Neuronal stem cell (in vitro differentiated cells): ENCODE measurements at regions not wholly inside any gene's neighbourhood (a gene's known extent, or its start where the extent isn't known, plus 50 kb on each side); places are given as distances from the start of the nearest gene placed in this dataset.
"Not testable (repeated sequence)": the region's sequence is repeated elsewhere in the genome, so short reads cannot be mapped to it uniquely, and the experiment has no call there.

ENCODE experiments used
- DNase-seq: peaks from one replicate; pipeline ENCODE4 v3.0.0-alpha.2; 2013; ENCODE audit warnings: low spot score
- H2AFZ ChIP-seq: one replicate; pipeline ENCODE4 v1.6.1; 2013; ENCODE audit warnings: mild to moderate bottlenecking, low read length, inconsistent platforms
- H2AK5ac ChIP-seq: 2 replicates; pipeline ENCODE4 v1.6.1; 2013; ENCODE audit warnings: low read depth, mild to moderate bottlenecking, inconsistent platforms, low read length, moderate library complexity, mixed read lengths
- H2BK120ac ChIP-seq: 2 replicates; pipeline ENCODE4 v1.6.1; 2013; ENCODE audit warnings: low read depth, mild to moderate bottlenecking, inconsistent platforms, low read length, moderate library complexity, mixed read lengths
- H2BK12ac ChIP-seq: one replicate; pipeline ENCODE4 v1.6.1; 2013; ENCODE audit warnings: low read length, inconsistent platforms
- H2BK15ac ChIP-seq: 2 replicates; pipeline ENCODE4 v1.6.1; 2013; ENCODE audit warnings: mild to moderate bottlenecking, low read length, inconsistent platforms, mixed read lengths
- H2BK5ac ChIP-seq: one replicate; pipeline ENCODE4 v1.6.1; 2013; ENCODE audit warnings: inconsistent platforms, mild to moderate bottlenecking, low read length, moderate library complexity
- H3K14ac ChIP-seq: one replicate; pipeline ENCODE4 v1.6.1; 2013; ENCODE audit warnings: low read length, inconsistent platforms
- H3K18ac ChIP-seq: 2 replicates; pipeline ENCODE4 v1.6.1; 2013; ENCODE audit warnings: low read length, inconsistent platforms
- H3K23ac ChIP-seq: 2 replicates; pipeline ENCODE4 v1.6.1; 2013; ENCODE audit warnings: low read depth, mild to moderate bottlenecking, mixed read lengths, low read length, inconsistent platforms; ENCODE audit not compliant: poor library complexity
- H3K27ac ChIP-seq: replicated peaks from 3 replicates; pipeline ENCODE4 v1.5.1; 2013; ENCODE audit warnings: low read length, inconsistent platforms
- H3K27me3 ChIP-seq, 3 experiments: 2 replicates each; pipeline ENCODE4 v1.6.1; 2013; ENCODE audit warnings: low read length in 3 of 3, mild to moderate bottlenecking in 2 of 3, inconsistent platforms in 1 of 3, low read depth in 1 of 3, mixed read lengths in 1 of 3, moderate library complexity in 1 of 3; ENCODE audit not compliant: control insufficient read depth in 3 of 3, insufficient read depth in 3 of 3
- H3K36me3 ChIP-seq, 2 donors: replicated peaks in 1 of 2; 2 replicates each; pipeline ENCODE4 v1.6.1; 2013; ENCODE audit warnings: low read length in 2 of 2; ENCODE audit not compliant: control insufficient read depth in 2 of 2, insufficient read depth in 2 of 2
- H3K4ac ChIP-seq: 2 replicates; pipeline ENCODE4 v1.6.1; 2013; ENCODE audit warnings: inconsistent platforms, mild to moderate bottlenecking, low read length, moderate library complexity
- H3K4me1 ChIP-seq, 2 donors: 1 replicate in 1 of 2; 2 replicates in 1 of 2; pipeline ENCODE4 v1.6.1; 2013; ENCODE audit warnings: low read length in 2 of 2, low read depth in 1 of 2; ENCODE audit not compliant: control insufficient read depth in 2 of 2, insufficient read depth in 1 of 2
- H3K4me2 ChIP-seq: one replicate; pipeline ENCODE4 v1.6.1; 2013; ENCODE audit warnings: mild to moderate bottlenecking, low read length, inconsistent platforms; ENCODE audit not compliant: insufficient read depth, poor library complexity, severe bottlenecking
- H3K4me3 ChIP-seq, 2 donors: 2 replicates each; pipeline ENCODE4 v1.5.1; 2013; ENCODE audit warnings: low read length in 2 of 2, mild to moderate bottlenecking in 2 of 2, inconsistent platforms in 1 of 2, moderate library complexity in 1 of 2
- H3K79me1 ChIP-seq: one replicate; pipeline ENCODE4 v1.6.1; 2013; ENCODE audit warnings: low read depth, mild to moderate bottlenecking, inconsistent platforms, low read length, moderate library complexity
- H3K9ac ChIP-seq: one replicate; pipeline ENCODE4 v1.6.1; 2013; ENCODE audit warnings: mild to moderate bottlenecking, low read depth, low read length, inconsistent platforms; ENCODE audit not compliant: poor library complexity
- H3K9me3 ChIP-seq, 2 donors: replicated peaks in 1 of 2; 2 replicates each; pipeline versions ENCODE3 to v1.6.1; 2013; ENCODE audit warnings: low read length in 2 of 2, mild to moderate bottlenecking in 2 of 2, inconsistent platforms in 1 of 2, low read depth in 1 of 2, mixed read lengths in 1 of 2, moderate library complexity in 1 of 2; ENCODE audit not compliant: control insufficient read depth in 2 of 2, insufficient read depth in 1 of 2
- H4K8ac ChIP-seq: one replicate; pipeline ENCODE4 v1.6.1; 2013; ENCODE audit warnings: low read depth, mild to moderate bottlenecking, inconsistent platforms, low read length, moderate library complexity
- H4K91ac ChIP-seq: one replicate; pipeline ENCODE4 v1.6.1; 2013; ENCODE audit warnings: low read length, low read depth, mild to moderate bottlenecking, inconsistent platforms; ENCODE audit not compliant: poor library complexity
- WGBS, 2 donors: extraction: QIAGEN DNeasy Blood & Tissue Kit; methylation state at CpG; one replicate each; pipeline ENCODE4 v1.1.7; 2013; ENCODE audit warnings: missing lambda C conversion rate in 2 of 2, mixed read lengths in 1 of 2; ENCODE audit not compliant: insufficient read length in 2 of 2, insufficient replicate concordance in 1 of 2; ENCODE audit errors: extremely low coverage in 2 of 2; 5-methylcytosine and 5-hydroxymethylcytosine counted together

- Histone ChIP-seq H4K91ac (no peak overlapping the region), H2AK5ac (no peak overlapping the region), H3K9me3 (peaks cover 2 to 3% of the 10 kb centered on the region in 2 donors), H2BK15ac (no peak overlapping the region), H2BK12ac (no peak overlapping the region), H3K9ac (no peak overlapping the region), H3K23ac (no peak overlapping the region), H3K4me2 (no peak overlapping the region), H2BK5ac (no peak overlapping the region), H3K14ac (no peak overlapping the region), H3K4me1 (peaks cover 0 to 2% of the 10 kb centered on the region in 2 donors), H3K4ac (no peak overlapping the region), H3K27ac (no peak overlapping the region), H3K79me1 (no peaks in the 10 kb centered on the region), H3K4me3 (no peak overlapping the region), H3K36me3 (no peaks in the 10 kb centered on the region), H3K18ac (no peak overlapping the region), H2AFZ (peak overlapping the region; percentile 10), H4K8ac (no peak overlapping the region), H3K27me3 (no peaks in the 10 kb centered on the region), H2BK120ac (no peak overlapping the region)
- no CpG with 5 or more reads among the region's 2 CpGs for WGBS, 2 donors
- no peak for DNase-seq
Measured at GRCh38 chr3:110521019-110521418, 550.6 kb upstream of the NECTIN3 start.

- H2BK12ac ChIP-seq, H2BK15ac ChIP-seq, H3K36me3 ChIP-seq, H3K4me3 ChIP-seq, DNase-seq, H3K9me3 ChIP-seq, H3K79me1 ChIP-seq, H4K8ac ChIP-seq, H3K27me3 ChIP-seq, H2BK120ac ChIP-seq, H3K4ac ChIP-seq, H3K18ac ChIP-seq, H3K23ac ChIP-seq, H3K14ac ChIP-seq, H3K4me2 ChIP-seq, H3K9ac ChIP-seq, H2AK5ac ChIP-seq, H3K27ac ChIP-seq, H4K91ac ChIP-seq, H2AFZ ChIP-seq, H3K4me1 ChIP-seq, H2BK5ac ChIP-seq: not testable (repeated sequence)
- WGBS, 2 donors, result no CpG with 5 or more reads among the region's 6 CpGs
Measured at GRCh38 chr3:110525558-110526064, 546.0 kb upstream of the NECTIN3 start.

GRCh38 chr3:110526777-110527727 lies 544.6 kb upstream of the NECTIN3 start:
- H2AK5ac ChIP-seq, result no peak overlapping the region

More at GRCh38 chr3:110526777-110527727, 544.6 kb upstream of the NECTIN3 start:
- Histone ChIP-seq H3K79me1 (no peaks in the 10 kb centered on the region), H3K4ac (no peak overlapping the region), H3K4me1 (peaks cover 5 to 6% of the 10 kb centered on the region in 2 donors), H3K4me3 (no peak overlapping the region), H3K9me3 (peaks cover 2 to 5% of the 10 kb centered on the region in 2 donors), H2AFZ (peak overlapping the region; percentile 12), H2BK120ac (no peak overlapping the region), H2BK15ac (no peak overlapping the region), H2BK12ac (no peak overlapping the region), H3K27me3 (no peaks in the 10 kb centered on the region), H3K36me3 (no peaks in the 10 kb centered on the region), H3K9ac (no peak overlapping the region), H3K18ac (no peak overlapping the region), H4K8ac (no peak overlapping the region), H2BK5ac (no peak overlapping the region), H3K23ac (no peak overlapping the region), H3K27ac (no peak overlapping the region), H3K14ac (no peak overlapping the region), H4K91ac (no peak overlapping the region), H3K4me2 (no peak overlapping the region)
- DNase-seq, result peak; percentile 40
- WGBS, 2 donors, result no CpG with 5 or more reads among the region's 3 CpGs
